Stomach (tissue), 8 donors: ENCODE measurements at regions not wholly inside any gene's neighbourhood (a gene's known extent, or its start where the extent isn't known, plus 50 kb on each side); places are given as distances from the start of the nearest gene placed in this dataset.

ENCODE experiments used
- DNase-seq, 2 donors: peaks; one replicate each; pipeline versions ENCODE4 v3.0.0 to v3.0.0-alpha.2; 2013 to 2019
- H3K27ac ChIP-seq, 5 donors: fragments of 200-600 bp in 4 of 5; sonication (generic) in 4 of 5; one replicate each; pipeline ENCODE4 v1.5.1; 2013 to 2019; ENCODE audit warnings: mild to moderate bottlenecking in 1 of 5, moderate library complexity in 1 of 5
- H3K27me3 ChIP-seq, 3 donors: fragments of 200-600 bp; sonication (generic); one replicate each; pipeline ENCODE4 v1.5.1; 2017 to 2019; ENCODE audit warnings: mixed run types in 1 of 3
- H3K36me3 ChIP-seq, 4 donors: fragments of 200-600 bp; sonication (generic); 1 replicate in 3 of 4; 2 replicates in 1 of 4; pipeline ENCODE4 v1.5.1; 2016 to 2019
- H3K4me1 ChIP-seq, 4 donors: fragments of 200-600 bp; sonication (generic); one replicate each; pipeline ENCODE4 v1.5.1; 2016 to 2019
- H3K4me3 ChIP-seq, 4 donors: fragments of 200-600 bp; sonication (generic) in 3 of 4; one replicate each; pipeline ENCODE4 v1.5.1; 2016 to 2019; ENCODE audit warnings: mild to moderate bottlenecking in 1 of 4
- H3K9me3 ChIP-seq, 4 donors: fragments of 200-600 bp; sonication (generic); one replicate each; pipeline ENCODE4 v1.5.1; 2016 to 2019
- CTCF ChIP-seq, 7 experiments: fragments of 450-650 bp in 4 of 7; fragments of 200-600 bp in 3 of 7; sonication (generic) in 3 of 7; IDR thresholded peaks; one replicate each; pipeline ENCODE4 v1.5.1; 2016 to 2019; ENCODE audit warnings: antibody characterized with exemption in 7 of 7, control low read depth in 2 of 7, mild to moderate bottlenecking in 1 of 7
- EP300 ChIP-seq: sonication (generic); formaldehyde crosslinking; IDR thresholded peaks from one replicate; pipeline ENCODE4 v1.6.1; 2017; ENCODE audit warnings: antibody characterized with exemption
- POLR2A ChIP-seq, 4 donors: fragments of 450-650 bp; IDR thresholded peaks; one replicate each; pipeline ENCODE4 v1.6.1; 2016; ENCODE audit warnings: antibody characterized with exemption in 4 of 4, control low read depth in 2 of 4, mild to moderate bottlenecking in 1 of 4, moderate library complexity in 1 of 4
- POLR2AphosphoS5 ChIP-seq, 3 donors: sonication (generic); formaldehyde crosslinking; IDR thresholded peaks; one replicate each; pipeline ENCODE4 v1.6.1; 2016; ENCODE audit warnings: antibody characterized with exemption in 3 of 3
- WGBS, 5 donors: extraction: QIAGEN DNeasy Blood & Tissue Kit in 3 of 5; methylation state at CpG; one replicate each; pipeline versions ENCODE4 v1.1.5 to v1.1.7; 2013 to 2018; 5-methylcytosine and 5-hydroxymethylcytosine counted together
- intact Hi-C: fragments of 100-400 bp; cut with DNase I; formaldehyde crosslinking; loops from one replicate; pipeline ENCODE4 v1.15.1; 2023; ENCODE audit warnings: low total_unique reads
- donor health status: healthy with polysubstance abuse.
- donor health status: Bipolar disorder and iron deficiency.
- donor health status: healthy.

- WGBS, 5 donors: 92 to 99% (median 95%) methylated on average over 4 of the region's 4 CpGs
- no peak for TF ChIP-seq POLR2A (IDR thresholded peaks at IDR 0.05)
- TF ChIP-seq CTCF (IDR thresholded peaks at IDR 0.05): no peak
- no peak for TF ChIP-seq POLR2AphosphoS5 (IDR thresholded peaks at IDR 0.05)
- TF ChIP-seq EP300: no peak
- H3K9me3 ChIP-seq: no peaks in the 10 kb centered on the region
- H3K4me3 ChIP-seq: no peak overlapping the region
- H3K4me1 ChIP-seq: peaks cover 0 to 17% (median 16%) of the 10 kb centered on the region in 4 donors
- H3K27me3 ChIP-seq: peaks cover 0 to 74% (median 22%) of the 10 kb centered on the region in 3 donors
- intact Hi-C loops: no loop called here
- no peaks in the 10 kb centered on the region for H3K36me3 ChIP-seq
- no peak for DNase-seq
- H3K27ac ChIP-seq: no peak overlapping the region
These were observed 153.4 kb upstream of the CADM1 start for GRCh38 chr11:115657586-115657985.

GRCh38 chr11:115656669-115657068 is 152.5 kb upstream of the CADM1 start:
- no peaks in the 10 kb centered on the region for H3K9me3 ChIP-seq
- no peak overlapping the region for H3K4me3 ChIP-seq
- peaks cover 0 to 65% (median 22%) of the 10 kb centered on the region in 3 donors for H3K27me3 ChIP-seq
- intact Hi-C loops: no loop called here
- DNase-seq: no peak
- peaks cover 0 to 17% (median 16%) of the 10 kb centered on the region in 4 donors for H3K4me1 ChIP-seq
- H3K36me3 ChIP-seq: no peaks in the 10 kb centered on the region
- no peak overlapping the region for H3K27ac ChIP-seq
- TF ChIP-seq POLR2A (IDR thresholded peaks at IDR 0.05) (no peak), CTCF (IDR thresholded peaks at IDR 0.05) (no peak), POLR2AphosphoS5 (IDR thresholded peaks at IDR 0.05) (no peak), EP300 (no peak)
- 59 to 89% (median 66%) methylated on average over 5 to 6 of the region's 6 CpGs for whole genome bisulfite sequencing, 5 donors

GRCh38 chr11:115656041-115656440 is 151.8 kb upstream of the CADM1 start:
- no peak overlapping the region for H3K4me3 ChIP-seq
- intact Hi-C loops: no loop called here
- H3K36me3 ChIP-seq: no peaks in the 10 kb centered on the region
- H3K27me3 ChIP-seq: peaks cover 0 to 62% (median 22%) of the 10 kb centered on the region in 3 donors
- H3K4me1 ChIP-seq: peaks cover 0 to 17% (median 16%) of the 10 kb centered on the region in 4 donors
- no peaks in the 10 kb centered on the region for H3K9me3 ChIP-seq
- no peak for TF ChIP-seq CTCF (IDR thresholded peaks at IDR 0.05)
- TF ChIP-seq POLR2A (IDR thresholded peaks at IDR 0.05): no peak
- no peak for DNase-seq
- H3K27ac ChIP-seq: no peak overlapping the region

- H3K36me3 ChIP-seq: no peaks in the 10 kb centered on the region
- no peaks in the 10 kb centered on the region for H3K9me3 ChIP-seq
- H3K27ac ChIP-seq: no peak overlapping the region
- peaks cover 0 to 61% (median 17%) of the 10 kb centered on the region in 3 donors for H3K27me3 ChIP-seq
- no peak overlapping the region for H3K4me3 ChIP-seq
- WGBS, 5 donors: 85 to 95% (median 93%) methylated on average over 4 of the region's 4 CpGs
- no peak for TF ChIP-seq POLR2A (IDR thresholded peaks at IDR 0.05)
- TF ChIP-seq EP300: no peak
- no peak for TF ChIP-seq CTCF (IDR thresholded peaks at IDR 0.05)
- TF ChIP-seq POLR2AphosphoS5 (IDR thresholded peaks at IDR 0.05): no peak
- intact Hi-C loops: no loop called here
- DNase-seq: no peak
- peaks cover 0 to 11% (median 10%) of the 10 kb centered on the region in 4 donors for H3K4me1 ChIP-seq
These were observed 150.6 kb upstream of the CADM1 start for GRCh38 chr11:115654792-115655191.
